ENCODE measurements at regions not wholly inside any gene's neighbourhood (a gene's known extent, or its start where the extent isn't known, plus 50 kb on each side); places are given as distances from the start of the nearest gene placed in this dataset.
A peak's percentile ranks its signal among the peaks of the same experiment; 100 is the strongest.
"Not testable (repeated sequence)": the region's sequence is repeated elsewhere in the genome, so short reads cannot be mapped to it uniquely, and the experiment has no call there.

GRCh38 chr4:118539412-118540077, 145.6 kb upstream of the METTL14 start:
- POLR2A ChIA-PET (ENCODE audit: low non-redundant PET); DNase-seq (ENCODE audit: low spot score); H3K27ac ChIP-seq; CTCF ChIA-PET: not testable (repeated sequence)
- peak; percentile 28; the same call in 1 of the 2 replicates for TF ChIP-seq CTCF (conservative IDR thresholded peaks at IDR 0.05; ENCODE audit: low read depth)

DNA sequence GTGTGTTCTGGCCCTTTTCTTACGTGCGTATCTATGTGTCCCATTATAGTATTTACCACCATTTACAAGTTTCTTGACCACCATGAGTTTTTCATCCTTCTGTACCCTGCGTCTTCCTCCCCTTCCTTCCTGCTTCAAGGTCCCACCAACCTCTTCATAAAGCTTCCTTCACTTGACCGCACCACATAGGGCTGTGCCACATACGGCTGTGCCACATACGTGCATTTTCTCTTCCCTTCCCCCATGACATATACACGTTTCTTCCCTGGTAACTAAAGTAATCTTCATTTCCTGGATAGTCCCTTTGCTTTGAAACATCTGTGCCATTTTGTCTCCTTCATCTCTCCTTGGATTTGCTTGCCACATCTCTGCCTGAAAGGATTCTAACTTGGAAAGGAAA, 128.6 kb upstream of the METTL14 start:
- DNase-seq (ENCODE audit: low spot score); CTCF ChIA-PET; POLR2A ChIA-PET (ENCODE audit: low non-redundant PET); H3K27ac ChIP-seq: not testable (repeated sequence)

GRCh38 chr4:118557298-118557851, 127.8 kb upstream of the METTL14 start:
- ChIA-PET POLR2A (ENCODE audit: low non-redundant PET) (no interaction called here), CTCF (no interaction called here)
- peak; percentile 1 for DNase-seq (ENCODE audit: low spot score)
- TF ChIP-seq CTCF (conservative IDR thresholded peaks at IDR 0.05; ENCODE audit: low read depth): no peak
- no peak overlapping the region for H3K27ac ChIP-seq

- DNase-seq (ENCODE audit: low spot score); POLR2A ChIA-PET (ENCODE audit: low non-redundant PET); CTCF ChIA-PET; H3K27ac ChIP-seq: not testable (repeated sequence)
Measured at GRCh38 chr4:118558188-118558587, 127.0 kb upstream of the METTL14 start.

DNA sequence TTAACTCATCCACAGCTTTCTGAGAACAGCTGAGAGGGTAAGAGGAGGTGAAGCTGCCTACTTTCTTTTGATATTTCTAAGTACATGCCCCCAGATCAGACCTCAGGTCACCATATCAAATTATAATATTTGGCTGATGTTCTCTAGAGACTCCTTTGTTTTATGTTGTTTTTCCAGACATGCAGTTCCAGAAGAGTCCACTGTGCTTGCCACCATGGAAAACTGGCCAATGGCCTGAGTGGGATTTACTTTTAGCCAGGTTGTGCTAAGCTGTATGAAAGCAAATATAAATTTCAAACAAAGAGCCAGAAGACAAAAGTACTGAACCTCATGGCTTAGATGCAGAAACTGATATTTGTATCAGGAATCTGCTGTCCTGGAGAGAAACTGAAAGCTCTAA, 123.6 kb upstream of the METTL14 start:
- POLR2A ChIA-PET (ENCODE audit: low non-redundant PET); CTCF ChIA-PET; H3K27ac ChIP-seq; DNase-seq (ENCODE audit: low spot score): not testable (repeated sequence)

DNA sequence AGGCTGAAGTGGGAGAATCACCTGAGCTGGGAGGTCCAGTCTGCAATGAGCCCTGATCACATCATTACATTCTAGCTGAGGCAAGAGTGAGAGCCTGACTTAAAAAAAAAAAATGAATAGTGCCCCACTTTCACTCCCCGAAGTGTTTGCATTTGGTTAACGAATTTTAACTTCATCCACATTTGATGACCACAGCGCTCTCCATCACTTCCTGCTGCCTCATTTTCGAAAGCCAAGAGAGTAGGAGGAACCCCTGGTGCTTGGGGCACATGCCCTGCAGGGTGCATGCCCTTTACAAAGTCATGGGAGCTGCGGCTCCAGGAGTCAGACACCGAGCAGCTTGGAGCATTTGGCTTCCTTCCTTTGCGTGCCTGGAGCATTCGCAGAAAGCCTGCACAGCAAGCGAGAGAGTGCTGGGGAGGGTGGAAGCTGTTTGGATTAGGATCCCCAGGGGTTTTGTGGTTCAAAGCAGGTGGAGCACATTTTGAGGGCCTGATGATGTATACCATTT, 119.1 kb upstream of the METTL14 start:
- DNase-seq (ENCODE audit: low spot score); CTCF ChIA-PET; H3K27ac ChIP-seq; POLR2A ChIA-PET (ENCODE audit: low non-redundant PET): not testable (repeated sequence)

- POLR2A ChIA-PET (ENCODE audit: low non-redundant PET); CTCF ChIA-PET; H3K27ac ChIP-seq; DNase-seq (ENCODE audit: low spot score): not testable (repeated sequence)
Measured at GRCh38 chr4:118572991-118573390, 112.2 kb upstream of the METTL14 start.

GRCh38 chr4:118574251-118574913, 110.8 kb upstream of the METTL14 start:
- CTCF ChIA-PET; POLR2A ChIA-PET (ENCODE audit: low non-redundant PET); H3K27ac ChIP-seq; DNase-seq (ENCODE audit: low spot score): not testable (repeated sequence)

GRCh38 chr4:118575057-118575456, 110.1 kb upstream of the METTL14 start:
- H3K27ac ChIP-seq; POLR2A ChIA-PET (ENCODE audit: low non-redundant PET); CTCF ChIA-PET; DNase-seq (ENCODE audit: low spot score): not testable (repeated sequence)

DNA sequence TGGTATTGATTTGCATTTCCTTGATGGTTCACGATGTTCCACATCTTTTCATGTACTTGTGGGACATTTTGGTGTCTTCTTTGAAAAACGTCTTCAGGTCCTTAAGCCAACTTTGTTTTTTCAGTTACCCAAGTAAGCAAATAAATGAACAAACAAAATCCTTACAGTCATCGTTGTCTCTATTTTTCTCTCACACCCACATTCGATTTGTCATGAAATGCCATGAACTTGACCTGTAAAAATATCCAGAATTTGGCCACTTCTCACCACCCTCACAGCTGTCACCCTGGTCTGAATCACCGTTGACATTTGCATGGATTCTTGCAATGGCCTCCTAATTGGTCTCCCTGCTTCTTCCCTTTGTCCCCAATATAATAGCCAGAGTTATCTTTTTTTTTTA, 109.5 kb upstream of the METTL14 start:
- DNase-seq (ENCODE audit: low spot score); POLR2A ChIA-PET (ENCODE audit: low non-redundant PET); CTCF ChIA-PET; H3K27ac ChIP-seq: not testable (repeated sequence)

DNA sequence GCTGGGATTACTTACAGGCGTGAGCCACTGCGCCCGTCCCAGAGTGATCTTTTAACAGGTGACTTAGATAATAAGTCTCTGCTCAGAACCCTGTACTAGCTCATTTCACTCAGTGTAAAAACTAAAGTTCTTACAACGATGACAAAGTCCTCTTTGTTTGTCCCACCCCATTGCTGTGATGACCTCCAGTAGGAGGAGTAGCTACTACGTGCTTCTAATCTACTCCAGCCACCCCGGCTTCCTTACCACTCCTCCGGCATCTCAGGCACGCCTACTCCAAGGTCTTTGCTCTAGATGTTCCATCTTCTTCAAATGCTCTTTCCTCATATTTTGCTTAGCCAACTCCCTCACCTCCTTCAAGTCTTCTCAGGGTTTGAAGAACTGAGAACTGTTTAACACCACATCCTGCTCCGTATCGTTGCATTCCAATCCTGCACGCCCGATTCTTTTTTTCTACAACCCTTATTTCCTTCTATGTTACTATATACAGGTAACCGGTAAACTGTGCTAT, 108.4 kb upstream of the METTL14 start:
- POLR2A ChIA-PET (ENCODE audit: low non-redundant PET); CTCF ChIA-PET; H3K27ac ChIP-seq; DNase-seq (ENCODE audit: low spot score): not testable (repeated sequence)
